HG03520 (cell line): ENCODE measurements at regions not wholly inside any gene's neighbourhood (a gene's known extent, or its start where the extent isn't known, plus 50 kb on each side); places are given as distances from the start of the nearest gene placed in this dataset.

Source experiments
- ATAC-seq: cut with Tn5 transposase; IDR thresholded peaks from one replicate; pipeline ENCODE4 v1.9.1; 2021; ENCODE audit warnings: mild to moderate bottlenecking, moderate library complexity; ENCODE audit not compliant: unreplicated experiment

GRCh38 chr12:90099288-90099687 is 390.6 kb upstream of the ATP2B1 start:
- no peak for ATAC-seq

- no peak for ATAC-seq
Observed at GRCh38 chr12:90098132-90098779, 389.6 kb upstream of the ATP2B1 start.

- ATAC-seq, result no peak
Observed at GRCh38 chr12:90091809-90092208, 383.2 kb upstream of the ATP2B1 start.

- ATAC-seq, result no peak
Observed at GRCh38 chr12:90090929-90091651, 382.5 kb upstream of the ATP2B1 start.

- no peak for ATAC-seq
Observed at GRCh38 chr12:90086281-90086680, 377.6 kb upstream of the ATP2B1 start.

- ATAC-seq, result no peak
Observed at GRCh38 chr12:90085494-90086274, 377.0 kb upstream of the ATP2B1 start.

- ATAC-seq, result no peak
Observed at GRCh38 chr12:90084018-90084417, 375.4 kb upstream of the ATP2B1 start.

- ATAC-seq, result no peak
Observed at GRCh38 chr12:90080616-90081015, 372.0 kb upstream of the ATP2B1 start.

- ATAC-seq, result no peak
Observed at GRCh38 chr12:90079529-90080210, 371.0 kb upstream of the ATP2B1 start.

- ATAC-seq, result no peak
Observed at GRCh38 chr12:90078344-90078743, 369.7 kb upstream of the ATP2B1 start.

- no peak for ATAC-seq
Observed at GRCh38 chr12:90077756-90078155, 369.1 kb upstream of the ATP2B1 start.

GRCh38 chr12:90076851-90077319 is 368.2 kb upstream of the ATP2B1 start:
- no peak for ATAC-seq

GRCh38 chr12:90075685-90076084 is 367.0 kb upstream of the ATP2B1 start:
- no peak for ATAC-seq

GRCh38 chr12:90074086-90074485 is 365.4 kb upstream of the ATP2B1 start:
- no peak for ATAC-seq

GRCh38 chr12:90071996-90072395 is 363.4 kb upstream of the ATP2B1 start:
- no peak for ATAC-seq

- no peak for ATAC-seq
Observed at GRCh38 chr12:90069711-90070110, 361.1 kb upstream of the ATP2B1 start.

- no peak for ATAC-seq
Observed at GRCh38 chr12:90067791-90068190, 359.2 kb upstream of the ATP2B1 start.

- ATAC-seq, result no peak
Observed at GRCh38 chr12:90064852-90065801, 356.5 kb upstream of the ATP2B1 start.

GRCh38 chr12:90062799-90063198 is 354.2 kb upstream of the ATP2B1 start:
- no peak for ATAC-seq

GRCh38 chr12:90061809-90062208 is 353.2 kb upstream of the ATP2B1 start:
- ATAC-seq, result no peak
